Muscle layer of duodenum (tissue), 2 donors: ENCODE measurements at regions not wholly inside any gene's neighbourhood (a gene's known extent, or its start where the extent isn't known, plus 50 kb on each side); places are given as distances from the start of the nearest gene placed in this dataset.

Experiments used
- H3K27ac ChIP-seq: one replicate; pipeline ENCODE4 v1.7.0; 2013; ENCODE audit warnings: mild to moderate bottlenecking, low read length
- H3K27me3 ChIP-seq: one replicate; pipeline ENCODE4 v1.7.0; 2013; ENCODE audit warnings: low read depth, mild to moderate bottlenecking, control low read depth, low read length
- H3K36me3 ChIP-seq, 2 donors: one replicate each; pipeline ENCODE4 v1.7.0; 2013; ENCODE audit warnings: low read length in 2 of 2, control low read depth in 1 of 2, mild to moderate bottlenecking in 1 of 2; ENCODE audit not compliant: insufficient read depth in 2 of 2, control insufficient read depth in 1 of 2
- H3K4me1 ChIP-seq, 2 donors: one replicate each; pipeline ENCODE4 v1.7.0; 2013; ENCODE audit warnings: low read length in 2 of 2, mild to moderate bottlenecking in 2 of 2, control low read depth in 1 of 2, moderate library complexity in 1 of 2; ENCODE audit not compliant: insufficient read depth in 2 of 2, control insufficient read depth in 1 of 2
- H3K4me3 ChIP-seq, 2 donors: one replicate each; pipeline ENCODE4 v1.7.0; 2013; ENCODE audit warnings: low read length in 2 of 2, low read depth in 1 of 2, mild to moderate bottlenecking in 1 of 2
- H3K9me3 ChIP-seq, 2 donors: one replicate each; pipeline ENCODE4 v1.7.0; 2013; ENCODE audit warnings: low read length in 2 of 2, control low read depth in 1 of 2, mild to moderate bottlenecking in 1 of 2; ENCODE audit not compliant: control insufficient read depth in 1 of 2
- donor health status: healthy.

DNA sequence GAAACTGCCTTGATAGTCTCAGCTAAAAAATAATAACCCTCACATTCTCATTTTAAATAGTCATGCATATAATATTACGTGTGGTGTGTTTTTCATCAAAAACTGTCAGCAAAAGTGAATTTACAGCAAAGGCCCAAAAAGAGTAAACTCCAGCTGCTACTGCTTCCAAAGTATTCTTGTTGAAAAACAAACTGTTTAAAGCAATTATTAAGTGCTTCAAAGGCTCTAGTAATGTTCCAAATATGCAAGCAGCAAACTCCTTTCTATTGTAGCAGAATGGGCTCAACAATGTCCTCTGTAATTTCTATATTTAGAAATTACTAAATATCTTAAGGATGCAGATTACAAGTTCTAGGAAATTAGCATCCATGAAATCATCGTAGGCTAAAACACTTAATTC is 280.0 kb upstream of the TBX18 start:
- Histone ChIP-seq H3K36me3 (no peaks in the 10 kb centered on the region), H3K9me3 (no peaks in the 10 kb centered on the region), H3K4me1 (no peaks in the 10 kb centered on the region), H3K4me3 (no peak overlapping the region), H3K27ac (no peak overlapping the region), H3K27me3 (no peaks in the 10 kb centered on the region)

DNA sequence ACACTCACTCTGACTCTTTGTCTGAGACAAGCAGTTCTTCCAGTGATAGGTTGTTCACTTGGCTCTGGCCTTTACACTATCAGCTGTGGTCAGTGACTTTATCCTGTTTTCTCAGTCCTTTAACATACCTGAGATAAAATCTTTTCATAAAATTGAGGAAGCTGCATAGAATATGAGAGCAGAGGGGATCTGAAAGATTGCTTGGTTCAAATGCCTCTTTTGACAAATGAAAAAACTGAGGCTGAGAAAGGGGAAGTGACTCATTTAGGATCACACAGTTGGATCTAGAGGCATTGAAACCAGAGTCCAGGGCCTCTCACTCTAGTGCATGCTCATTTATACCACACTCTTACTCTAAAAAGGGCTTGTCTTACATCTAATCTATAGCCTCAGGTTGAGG is 277.0 kb upstream of the TBX18 start:
- no peaks in the 10 kb centered on the region for H3K36me3 ChIP-seq
- H3K4me1 ChIP-seq, result no peaks in the 10 kb centered on the region
- no peaks in the 10 kb centered on the region for H3K27me3 ChIP-seq
- no peak overlapping the region for H3K27ac ChIP-seq
- no peak overlapping the region for H3K4me3 ChIP-seq
- no peaks in the 10 kb centered on the region for H3K9me3 ChIP-seq

DNA sequence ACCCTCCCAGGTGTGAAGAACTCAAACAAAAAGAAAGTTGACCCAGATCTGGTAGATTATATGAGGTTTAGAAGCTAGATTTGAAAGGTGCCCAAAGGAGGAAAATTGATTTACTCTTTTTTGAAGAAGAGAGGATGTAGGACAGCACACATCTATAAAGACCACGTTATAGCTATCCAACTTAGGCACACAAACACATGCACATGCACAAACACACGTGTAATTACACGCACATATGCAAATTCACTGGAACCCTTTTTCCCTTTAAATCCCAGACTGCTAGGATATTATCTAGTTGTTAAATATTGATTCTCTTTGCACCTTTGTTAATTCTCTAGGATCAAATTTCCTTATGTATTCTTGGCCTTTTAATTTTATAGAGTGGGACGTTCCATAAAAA is 272.8 kb upstream of the TBX18 start:
- Histone ChIP-seq H3K36me3 (no peaks in the 10 kb centered on the region), H3K4me3 (no peak overlapping the region), H3K4me1 (no peaks in the 10 kb centered on the region), H3K27ac (no peak overlapping the region), H3K27me3 (no peaks in the 10 kb centered on the region), H3K9me3 (peaks cover 0 to 7% of the 10 kb centered on the region in 2 donors)

DNA sequence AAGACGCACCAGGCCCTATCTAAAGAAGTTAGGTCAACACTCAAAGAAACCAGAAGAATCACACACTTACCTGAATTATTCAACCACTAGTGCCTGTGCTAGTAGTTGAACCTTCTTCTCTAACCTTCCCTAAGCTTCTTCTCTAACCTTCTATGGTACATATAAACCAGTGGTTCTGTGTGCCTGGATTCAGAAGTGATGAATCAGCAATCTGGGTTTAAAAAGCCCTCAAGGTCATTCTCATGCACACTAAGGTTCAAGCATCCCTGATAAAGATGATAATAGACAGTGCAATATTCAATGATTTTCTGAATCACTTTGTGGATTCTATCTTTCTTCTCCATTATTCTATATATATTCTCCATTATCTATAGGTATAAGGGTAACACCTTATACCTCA is 271.4 kb upstream of the TBX18 start:
- Histone ChIP-seq H3K27ac (no peak overlapping the region), H3K9me3 (peaks cover 0 to 7% of the 10 kb centered on the region in 2 donors), H3K4me3 (no peak overlapping the region), H3K27me3 (no peaks in the 10 kb centered on the region), H3K36me3 (no peaks in the 10 kb centered on the region), H3K4me1 (no peaks in the 10 kb centered on the region)

DNA sequence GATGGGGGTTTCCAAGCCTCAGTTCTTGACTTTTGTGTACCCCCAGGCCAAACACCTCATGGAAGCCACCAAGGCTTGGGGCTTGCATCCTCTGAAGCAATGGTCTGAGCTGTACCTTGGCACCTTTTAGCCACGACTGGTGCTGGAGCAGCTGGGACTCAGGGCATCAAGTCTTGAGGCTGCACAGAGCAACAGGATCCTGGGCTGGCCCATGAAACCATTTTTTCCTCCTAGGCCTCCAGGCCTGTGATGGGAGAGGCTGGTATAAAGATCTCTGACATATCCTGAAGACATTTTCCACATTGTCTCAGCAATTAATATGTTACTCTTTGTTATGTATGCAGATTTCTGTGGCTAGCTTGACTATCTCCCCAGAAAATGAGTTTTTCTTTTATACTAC is 269.1 kb upstream of the TBX18 start:
- Histone ChIP-seq H3K27ac (no peak overlapping the region), H3K4me1 (no peaks in the 10 kb centered on the region), H3K27me3 (no peaks in the 10 kb centered on the region), H3K9me3 (peaks cover 0 to 7% of the 10 kb centered on the region in 2 donors), H3K36me3 (no peaks in the 10 kb centered on the region), H3K4me3 (no peak overlapping the region)

DNA sequence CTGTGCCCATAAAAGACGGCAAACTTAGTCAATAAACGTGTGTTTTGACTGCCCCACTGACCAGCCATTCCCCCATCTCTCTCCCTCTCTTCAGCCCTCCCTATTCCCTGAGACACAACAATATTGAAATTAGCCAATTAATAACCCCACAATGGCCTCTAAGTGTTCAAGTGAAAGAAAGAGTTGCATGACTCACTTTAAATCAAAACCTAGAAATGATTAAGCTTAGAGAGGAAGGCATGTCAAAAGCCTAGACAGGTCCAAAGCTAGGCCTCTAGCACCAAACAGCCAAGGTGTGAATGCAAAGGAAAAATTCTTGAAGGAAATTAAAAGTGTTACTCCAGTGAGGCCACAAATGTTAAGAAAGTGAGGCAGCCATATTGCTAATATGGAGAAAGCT is 261.6 kb upstream of the TBX18 start:
- Histone ChIP-seq H3K27me3 (no peaks in the 10 kb centered on the region), H3K9me3 (no peaks in the 10 kb centered on the region), H3K4me1 (no peaks in the 10 kb centered on the region), H3K36me3 (no peaks in the 10 kb centered on the region), H3K27ac (no peak overlapping the region), H3K4me3 (no peak overlapping the region)

DNA sequence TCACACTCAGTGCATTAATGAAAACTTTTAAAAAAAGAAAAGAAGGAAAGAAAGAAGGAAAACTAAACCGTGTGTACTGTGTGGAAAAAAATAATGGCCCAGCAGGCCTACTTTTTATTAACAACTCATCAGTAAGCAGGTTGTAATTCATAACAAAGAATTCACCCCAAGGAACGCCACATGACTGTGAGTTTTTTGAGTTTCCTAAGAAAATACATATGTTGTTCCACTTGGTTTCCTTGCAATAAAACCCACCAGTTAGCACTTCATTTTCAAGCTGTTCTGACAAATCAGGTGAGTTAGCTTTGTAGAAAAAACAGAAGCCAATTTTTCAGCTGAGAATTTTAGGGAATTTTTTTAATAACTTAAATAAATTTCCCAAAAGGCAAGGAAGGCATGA is 259.3 kb upstream of the TBX18 start:
- Histone ChIP-seq H3K27me3 (no peaks in the 10 kb centered on the region), H3K27ac (no peak overlapping the region), H3K4me3 (no peak overlapping the region), H3K4me1 (no peaks in the 10 kb centered on the region), H3K36me3 (no peaks in the 10 kb centered on the region), H3K9me3 (no peaks in the 10 kb centered on the region)

DNA sequence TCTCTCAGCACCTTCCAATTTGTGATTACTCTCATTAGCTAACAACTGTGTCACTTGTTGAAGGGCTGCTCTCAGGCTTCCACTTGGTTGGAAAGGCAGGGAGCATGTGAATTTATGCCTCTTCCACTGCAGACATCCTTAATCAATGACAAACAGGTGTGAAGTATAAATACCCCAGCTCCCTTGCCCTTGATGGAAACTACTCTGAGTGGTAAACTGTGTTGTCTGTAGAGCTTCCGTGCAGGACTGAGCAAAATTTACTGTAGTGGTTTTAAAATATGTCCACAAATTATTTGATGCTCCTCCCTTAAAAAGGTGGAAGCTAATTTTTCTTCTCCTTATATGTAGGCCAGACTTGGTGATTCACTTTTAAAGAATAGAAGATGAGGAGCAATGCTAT is 253.0 kb upstream of the TBX18 start:
- Histone ChIP-seq H3K27ac (no peak overlapping the region), H3K9me3 (no peaks in the 10 kb centered on the region), H3K36me3 (no peaks in the 10 kb centered on the region), H3K4me1 (no peaks in the 10 kb centered on the region), H3K27me3 (no peaks in the 10 kb centered on the region), H3K4me3 (no peak overlapping the region)

DNA sequence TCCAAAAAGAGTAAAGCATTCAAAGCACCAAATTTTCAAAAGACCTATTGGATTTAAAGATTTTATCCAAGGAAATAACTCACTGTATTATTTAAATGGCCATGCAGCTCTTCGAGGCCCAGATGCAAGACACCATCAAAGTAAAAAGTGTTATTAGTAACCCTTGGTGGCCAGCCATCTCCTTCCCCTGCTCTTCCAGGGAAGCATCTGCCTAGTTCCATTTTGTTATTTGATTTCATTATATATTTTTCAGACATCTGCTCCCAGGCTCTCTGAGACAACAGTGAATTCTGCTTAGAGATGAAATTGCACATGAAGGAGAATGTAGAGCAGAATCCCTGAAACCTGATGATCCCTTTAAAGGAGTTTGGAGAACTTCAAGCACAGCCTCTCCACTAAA is 252.3 kb upstream of the TBX18 start:
- no peak overlapping the region for H3K4me3 ChIP-seq
- no peaks in the 10 kb centered on the region for H3K4me1 ChIP-seq
- no peaks in the 10 kb centered on the region for H3K9me3 ChIP-seq
- H3K27me3 ChIP-seq, result no peaks in the 10 kb centered on the region
- no peak overlapping the region for H3K27ac ChIP-seq
- no peaks in the 10 kb centered on the region for H3K36me3 ChIP-seq

DNA sequence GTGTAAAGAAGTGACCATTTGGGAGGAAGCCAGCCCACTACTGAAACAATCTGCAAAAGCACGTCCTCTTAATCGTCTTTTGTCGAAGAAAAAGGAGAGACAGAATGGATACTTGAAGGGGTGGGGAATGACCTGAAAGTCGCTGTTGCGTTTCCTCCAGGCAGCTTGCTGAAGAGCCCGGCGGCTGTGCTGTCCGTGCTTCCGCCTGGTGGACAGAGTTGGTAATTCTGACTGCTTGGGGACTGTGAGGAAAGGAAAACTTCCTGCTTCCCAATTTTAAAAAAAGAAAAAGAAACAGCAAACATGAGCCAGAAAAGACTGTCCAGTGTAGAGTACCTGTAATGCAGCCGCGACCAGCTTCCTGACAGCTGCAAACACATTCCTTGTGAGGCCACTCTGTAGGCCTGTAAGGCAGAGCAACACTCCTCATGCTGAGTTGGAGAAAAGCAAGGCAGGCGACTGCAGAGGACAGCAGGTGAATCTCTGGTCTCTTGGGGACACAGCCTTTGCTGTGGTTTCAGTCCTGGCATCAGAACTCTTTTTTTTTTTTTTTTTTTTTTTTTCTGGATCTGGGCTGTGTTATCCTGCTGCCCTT is 251.1 kb upstream of the TBX18 start:
- H3K4me1 ChIP-seq, result no peaks in the 10 kb centered on the region
- no peak overlapping the region for H3K4me3 ChIP-seq
- no peak overlapping the region for H3K27ac ChIP-seq
- no peaks in the 10 kb centered on the region for H3K36me3 ChIP-seq
- no peaks in the 10 kb centered on the region for H3K9me3 ChIP-seq
- H3K27me3 ChIP-seq, result no peaks in the 10 kb centered on the region

DNA sequence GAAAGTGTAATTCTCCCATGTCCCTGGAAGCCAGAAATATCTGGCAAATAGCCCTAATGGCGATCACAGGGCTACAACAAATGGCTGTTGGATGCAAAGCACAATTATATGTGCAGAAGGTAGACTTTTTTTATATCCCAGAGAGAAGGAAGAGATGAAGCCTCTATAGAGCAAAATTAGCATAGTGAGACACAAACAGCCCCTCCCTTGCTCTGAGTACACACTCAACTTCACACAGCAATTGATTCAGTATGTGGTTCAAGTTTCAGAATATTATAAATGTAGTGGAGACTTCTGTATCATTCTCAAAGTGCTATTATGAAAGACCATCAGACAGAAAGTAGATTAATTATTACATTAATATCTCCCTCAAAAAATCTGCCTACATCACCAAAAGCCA is 246.5 kb upstream of the TBX18 start:
- Histone ChIP-seq H3K4me3 (no peak overlapping the region), H3K27ac (no peak overlapping the region), H3K9me3 (no peaks in the 10 kb centered on the region), H3K4me1 (no peaks in the 10 kb centered on the region), H3K36me3 (no peaks in the 10 kb centered on the region), H3K27me3 (no peaks in the 10 kb centered on the region)

DNA sequence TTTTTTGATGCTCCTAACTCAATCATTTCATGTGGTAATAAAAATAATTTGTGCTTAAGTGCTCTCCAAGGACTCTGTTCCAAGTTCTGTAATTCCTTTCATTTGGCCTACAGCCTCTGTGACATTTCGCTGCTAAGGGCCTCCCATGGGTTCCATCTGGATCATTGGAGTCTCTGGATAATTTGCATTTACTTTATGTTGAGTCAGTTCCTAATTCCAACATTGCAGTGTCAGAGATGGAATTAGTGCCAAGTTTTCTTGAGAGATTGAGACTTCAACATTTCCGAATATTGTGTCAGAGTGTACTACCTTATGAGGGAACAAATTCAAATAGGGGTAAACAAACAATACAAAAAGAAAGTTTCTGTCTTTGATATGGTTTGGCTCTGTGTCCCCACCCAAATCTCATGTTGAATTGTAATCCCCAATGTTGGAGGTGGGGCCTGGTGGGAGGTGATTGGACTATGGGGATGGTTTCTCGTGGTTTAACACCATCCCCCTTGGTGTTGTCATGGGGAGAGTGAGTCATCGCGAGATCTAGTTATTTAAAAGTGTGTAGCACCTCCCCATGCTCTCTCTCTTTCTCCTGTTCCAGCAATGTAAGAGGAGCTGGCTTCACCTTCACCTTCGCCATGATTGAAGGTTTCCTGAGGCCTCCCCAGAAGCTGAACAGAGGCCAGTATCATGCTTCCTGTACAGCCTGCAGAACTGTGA is 244.1 kb upstream of the TBX18 start:
- no peak overlapping the region for H3K4me3 ChIP-seq
- no peak overlapping the region for H3K27ac ChIP-seq
- no peaks in the 10 kb centered on the region for H3K27me3 ChIP-seq
- no peaks in the 10 kb centered on the region for H3K4me1 ChIP-seq
- H3K9me3 ChIP-seq, result no peaks in the 10 kb centered on the region
- H3K36me3 ChIP-seq, result no peaks in the 10 kb centered on the region
